ENCODE measurements at regions not wholly inside any gene's neighbourhood (a gene's known extent, or its start where the extent isn't known, plus 50 kb on each side); places are given as distances from the start of the nearest gene placed in this dataset.

DNA sequence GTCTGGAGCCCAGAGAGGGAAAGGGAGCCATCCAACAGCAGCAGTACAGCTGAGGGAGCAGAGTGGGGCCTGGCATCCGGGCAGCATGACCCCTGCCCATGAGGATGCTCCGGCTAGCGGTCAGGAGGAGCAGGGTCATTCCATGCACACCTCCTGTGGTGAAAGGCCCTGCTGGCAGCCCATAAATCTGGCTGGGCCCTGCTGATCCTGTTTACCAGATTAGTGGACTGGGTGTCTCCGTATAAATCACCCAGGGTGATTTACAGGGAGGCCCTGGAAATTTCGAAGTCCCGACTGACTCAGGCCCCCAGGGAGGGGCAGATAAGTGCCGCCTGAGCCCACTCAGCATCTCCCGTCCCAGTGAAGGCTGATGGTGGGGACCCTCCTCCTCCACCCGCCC is 117.6 kb upstream of the HAND1 start:
- TF ChIP-seq, protein P1, sequence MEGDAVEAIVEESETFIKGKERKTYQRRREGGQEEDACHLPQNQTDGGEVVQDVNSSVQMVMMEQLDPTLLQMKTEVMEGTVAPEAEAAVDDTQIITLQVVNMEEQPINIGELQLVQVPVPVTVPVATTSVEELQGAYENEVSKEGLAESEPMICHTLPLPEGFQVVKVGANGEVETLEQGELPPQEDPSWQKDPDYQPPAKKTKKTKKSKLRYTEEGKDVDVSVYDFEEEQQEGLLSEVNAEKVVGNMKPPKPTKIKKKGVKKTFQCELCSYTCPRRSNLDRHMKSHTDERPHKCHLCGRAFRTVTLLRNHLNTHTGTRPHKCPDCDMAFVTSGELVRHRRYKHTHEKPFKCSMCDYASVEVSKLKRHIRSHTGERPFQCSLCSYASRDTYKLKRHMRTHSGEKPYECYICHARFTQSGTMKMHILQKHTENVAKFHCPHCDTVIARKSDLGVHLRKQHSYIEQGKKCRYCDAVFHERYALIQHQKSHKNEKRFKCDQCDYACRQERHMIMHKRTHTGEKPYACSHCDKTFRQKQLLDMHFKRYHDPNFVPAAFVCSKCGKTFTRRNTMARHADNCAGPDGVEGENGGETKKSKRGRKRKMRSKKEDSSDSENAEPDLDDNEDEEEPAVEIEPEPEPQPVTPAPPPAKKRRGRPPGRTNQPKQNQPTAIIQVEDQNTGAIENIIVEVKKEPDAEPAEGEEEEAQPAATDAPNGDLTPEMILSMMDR (IDR thresholded peaks at IDR 0.05; ENCODE audit: insufficient read depth, low read depth, low read length), result no peak
- TF ChIP-seq EZH2 (IDR thresholded peaks at IDR 0.05; ENCODE audit: insufficient read depth, low read length), result no peak
